ENCODE measurements at regions not wholly inside any gene's neighbourhood (a gene's known extent, or its start where the extent isn't known, plus 50 kb on each side); places are given as distances from the start of the nearest gene placed in this dataset.

- TF ChIP-seq CTCF (conservative IDR thresholded peaks at IDR 0.05) (no peak), ZFX (IDR thresholded peaks at IDR 0.05) (no peak)
These were observed 399.7 kb downstream of the CDC14C start for GRCh38 chr7:49324040-49324439.

Data from C4-2B (cell line).